OCI-LY7 (cell line): ENCODE measurements at regions not wholly inside any gene's neighbourhood (a gene's known extent, or its start where the extent isn't known, plus 50 kb on each side); places are given as distances from the start of the nearest gene placed in this dataset.

Experiments
- BruUV-seq: library from RNA; stranded (reverse); fragments of 400-500 nt; replicated peaks from 2 replicates; lab custom pipeline; 2021; lab: Mats Ljungman, UMichigan
- CTCF ChIA-PET: fragments of 300-600 bp; sonication (Branson Sonifier 250); formaldehyde crosslinking; loops from one replicate; lab custom pipeline; 2022; ENCODE audit warnings: antibody characterized with exemption; ENCODE audit not compliant: unreplicated experiment; lab: Charles Lee
- POLR2A ChIA-PET: fragments of 300-600 bp; sonication (Branson Sonifier 250); formaldehyde crosslinking; loops from one replicate; lab custom pipeline; 2022; ENCODE audit warnings: antibody characterized with exemption; lab: Charles Lee
- DNase-seq: peaks from one replicate; pipeline ENCODE4 v3.0.0-alpha.2; 2015; ENCODE audit warnings: low spot score
- H2AFZ ChIP-seq: fragments of 200-600 bp; sonication (generic), shearing (Covaris generic); 2 replicates; pipeline ENCODE4 v1.6.1; 2014; ENCODE audit warnings: mild to moderate bottlenecking, antibody characterized with exemption, low read length, moderate library complexity
- H3K27ac ChIP-seq: fragments of 200-600 bp; sonication (generic); 2 replicates; pipeline ENCODE4 v1.5.1; 2014; ENCODE audit warnings: mixed run types, low read depth, mild to moderate bottlenecking, moderate library complexity, low read length, inconsistent platforms; ENCODE audit not compliant: poor library complexity, severe bottlenecking
- H3K36me3 ChIP-seq: fragments of 200-600 bp; sonication (generic); 2 replicates; pipeline ENCODE4 v1.6.1; 2014; ENCODE audit warnings: mild to moderate bottlenecking, antibody characterized with exemption, low read length, moderate library complexity, mixed read lengths; ENCODE audit not compliant: insufficient read depth
- H3K4me1 ChIP-seq: fragments of 200-600 bp; sonication (generic); 2 replicates; pipeline ENCODE4 v1.5.1; 2014; ENCODE audit warnings: mild to moderate bottlenecking, low read length; ENCODE audit not compliant: insufficient read depth, poor library complexity, severe bottlenecking
- H3K4me2 ChIP-seq: fragments of 200-600 bp; sonication (generic); 2 replicates; pipeline ENCODE4 v1.6.1; 2014; ENCODE audit warnings: mild to moderate bottlenecking, low read length
- H3K4me3 ChIP-seq: fragments of 200-600 bp; sonication (generic); 2 replicates; pipeline ENCODE4 v1.5.1; 2014; ENCODE audit warnings: mild to moderate bottlenecking, low read depth, low read length; ENCODE audit not compliant: poor library complexity, severe bottlenecking
- H3K79me2 ChIP-seq: fragments of 200-600 bp; sonication (generic); 2 replicates; pipeline ENCODE4 v1.6.1; 2016; ENCODE audit warnings: low read depth, mild to moderate bottlenecking, low read length, moderate library complexity, mixed read lengths; ENCODE audit not compliant: insufficient read depth
- H3K9me2 ChIP-seq: fragments of 200-600 bp; sonication (generic); 2 replicates; pipeline ENCODE4 v1.6.1; 2016; ENCODE audit warnings: mild to moderate bottlenecking, low read length, mixed read lengths; ENCODE audit not compliant: insufficient read depth
- H3K9me3 ChIP-seq: fragments of 200-600 bp; sonication (generic); 2 replicates; pipeline ENCODE4 v1.6.1; 2014; ENCODE audit warnings: mild to moderate bottlenecking, mixed run types, low read length, mixed read lengths
- H4K20me1 ChIP-seq: fragments of 200-600 bp; sonication (generic); 2 replicates; pipeline ENCODE4 v1.6.1; 2014; ENCODE audit warnings: mild to moderate bottlenecking, antibody characterized with exemption, low read length, moderate library complexity, mixed read lengths; ENCODE audit not compliant: insufficient read depth
- CTCF ChIP-seq: fragments of 200-600 bp; sonication (generic); conservative IDR thresholded peaks from 2 replicates; pipeline ENCODE4 v1.5.1; 2014; ENCODE audit warnings: mild to moderate bottlenecking, antibody characterized with exemption, low read length, moderate library complexity, mixed read lengths
- EZH2phosphoT487 ChIP-seq: fragments of 200-600 bp; sonication (generic); IDR thresholded peaks from 2 replicates; pipeline ENCODE4 v1.6.1; 2018; ENCODE audit warnings: low read depth, borderline replicate concordance, mild to moderate bottlenecking, mixed run types, antibody characterized with exemption, low read length, moderate library complexity, mixed read lengths
- intact Hi-C: fragments of 100-400 bp; cut with micrococcal nuclease; formaldehyde crosslinking; loops from one replicate; pipeline ENCODE4 v1.10.0; 2022; ENCODE audit not compliant: unreplicated experiment

GRCh38 chr2:122590524-122590923 lies 835.1 kb downstream of the TSN start:
- Histone ChIP-seq H3K27ac (no peak overlapping the region), H3K79me2 (no peaks in the 10 kb centered on the region), H3K4me3 (no peak overlapping the region), H3K9me3 (no peaks in the 10 kb centered on the region), H3K9me2 (no peaks in the 10 kb centered on the region; the same call in 1 of the 2 replicates), H2AFZ (no peak overlapping the region), H3K4me2 (no peak overlapping the region), H3K4me1 (no peaks in the 10 kb centered on the region), H3K36me3 (no peaks in the 10 kb centered on the region), H4K20me1 (no peaks in the 10 kb centered on the region)
- no peak for TF ChIP-seq EZH2phosphoT487
- TF ChIP-seq CTCF: no peak
- no TSS peak for BruUV-seq
- no peak for DNase-seq
- ChIA-PET CTCF (no interaction called here), POLR2A (no interaction called here)
- intact Hi-C loops: no loop called here

- no peaks in the 10 kb centered on the region; the same call in 1 of the 2 replicates for H3K9me2 ChIP-seq
- H3K4me1 ChIP-seq: no peaks in the 10 kb centered on the region
- no peaks in the 10 kb centered on the region for H3K9me3 ChIP-seq
- intact Hi-C loops: no loop called here
- H3K79me2 ChIP-seq: no peaks in the 10 kb centered on the region
- no peak overlapping the region for H3K4me3 ChIP-seq
- DNase-seq: no peak
- no peak overlapping the region for H3K4me2 ChIP-seq
- H3K36me3 ChIP-seq: no peaks in the 10 kb centered on the region
- no TSS peak for BruUV-seq
- no peaks in the 10 kb centered on the region for H4K20me1 ChIP-seq
- TF ChIP-seq EZH2phosphoT487 (no peak), CTCF (no peak)
- H3K27ac ChIP-seq: no peak overlapping the region
- H2AFZ ChIP-seq: no peak overlapping the region
- CTCF ChIA-PET: no interaction called here
- POLR2A ChIA-PET: no interaction called here
These were observed 839.6 kb downstream of the TSN start for GRCh38 chr2:122595065-122595464.

- Histone ChIP-seq H3K4me3 (no peak overlapping the region), H3K36me3 (no peaks in the 10 kb centered on the region), H3K9me3 (no peaks in the 10 kb centered on the region), H3K9me2 (no peaks in the 10 kb centered on the region; the same call in 1 of the 2 replicates), H3K79me2 (no peaks in the 10 kb centered on the region), H2AFZ (no peak overlapping the region), H3K4me2 (no peak overlapping the region), H3K27ac (no peak overlapping the region), H4K20me1 (no peaks in the 10 kb centered on the region), H3K4me1 (no peaks in the 10 kb centered on the region)
- DNase-seq: no peak
- TF ChIP-seq CTCF (no peak), EZH2phosphoT487 (no peak)
- POLR2A ChIA-PET: interaction anchor here (0.6 kb wide), 1 partner anchor 1596 kb away, joined by 3 read pairs; no protein-coding TSS in a partner anchor
- CTCF ChIA-PET: no interaction called here
- BruUV-seq: no TSS peak
- intact Hi-C loops: no loop called here
These were observed 841.1 kb downstream of the TSN start for GRCh38 chr2:122596598-122596997.
